H1 (cell line): ENCODE measurements at regions not wholly inside any gene's neighbourhood (a gene's known extent, or its start where the extent isn't known, plus 50 kb on each side); places are given as distances from the start of the nearest gene placed in this dataset.

Source experiments
- KDM4A ChIP-seq: IDR thresholded peaks from one replicate; pipeline ENCODE4 v1.7.1; 2012; ENCODE audit warnings: low read depth, mild to moderate bottlenecking, moderate library complexity, low read length, inconsistent platforms; ENCODE audit not compliant: severe bottlenecking
- NANOG ChIP-seq: IDR thresholded peaks from 2 replicates; pipeline ENCODE4 v1.6.1; 2011; ENCODE audit warnings: low read length, low read depth, mild to moderate bottlenecking, inconsistent platforms; ENCODE audit not compliant: insufficient read depth, poor library complexity, severe bottlenecking

DNA sequence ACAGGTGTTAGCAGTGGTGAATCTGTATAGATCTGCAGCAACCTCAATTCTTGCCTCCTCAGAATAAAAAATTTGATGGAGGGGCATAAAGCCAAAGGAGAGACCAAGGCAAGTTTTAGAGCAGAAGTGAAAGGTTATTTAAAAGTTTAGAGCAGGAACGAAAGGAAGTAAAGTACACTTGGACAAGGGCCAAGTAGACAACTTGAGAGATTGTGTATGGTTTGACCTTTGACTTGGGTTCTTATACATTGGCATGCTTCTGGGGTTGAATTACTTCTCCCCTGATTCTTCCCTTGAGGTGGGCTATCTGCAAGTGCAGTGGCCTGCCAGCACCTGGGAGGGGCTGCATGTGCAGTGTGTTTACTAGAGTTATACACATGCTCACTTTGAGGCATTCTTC lies 278.8 kb upstream of the NDST3 start (continued):
- TF ChIP-seq NANOG (no peak), KDM4A (no peak)
